A673 (cell line): ENCODE measurements at regions not wholly inside any gene's neighbourhood (a gene's known extent, or its start where the extent isn't known, plus 50 kb on each side); places are given as distances from the start of the nearest gene placed in this dataset.

Experiments used
- BruUV-seq: library from RNA; stranded (reverse); fragments of 400-500 nt; replicated peaks from 2 replicates; lab custom pipeline; 2021; lab: Mats Ljungman, UMichigan
- CTCF ChIA-PET: fragments of 300-600 bp; sonication (Branson Sonifier 250); formaldehyde crosslinking; loops from one replicate; lab custom pipeline; 2022; ENCODE audit warnings: antibody characterized with exemption; lab: Charles Lee
- POLR2A ChIA-PET: fragments of 300-600 bp; sonication (Branson Sonifier 250); formaldehyde crosslinking; loops from one replicate; lab custom pipeline; 2022; ENCODE audit warnings: antibody characterized with exemption; ENCODE audit not compliant: low non-redundant PET; lab: Charles Lee
- DNase-seq: peaks from one replicate; pipeline ENCODE4 v3.0.0-alpha.2; 2015; ENCODE audit warnings: low spot score
- H3K27ac ChIP-seq: fragments of 200-600 bp; sonication (generic); 2 replicates; pipeline ENCODE4 v1.5.1; 2016; ENCODE audit warnings: mixed run types, low read depth, mild to moderate bottlenecking, mixed read lengths, antibody characterized with exemption, low read length; ENCODE audit not compliant: poor library complexity, severe bottlenecking
- H3K27me3 ChIP-seq: fragments of 200-600 bp; sonication (generic); replicated peaks from 2 replicates; pipeline ENCODE4 v1.6.1; 2017; ENCODE audit warnings: mixed run types, low read depth, mild to moderate bottlenecking, mixed read lengths, antibody characterized with exemption, low read length; ENCODE audit not compliant: insufficient read depth, poor library complexity
- H3K36me3 ChIP-seq: fragments of 200-600 bp; sonication (generic); 2 replicates; pipeline ENCODE4 v1.6.1; 2016; ENCODE audit warnings: mixed run types, mild to moderate bottlenecking, mixed read lengths, antibody characterized with exemption, low read length; ENCODE audit not compliant: insufficient read depth, poor library complexity, severe bottlenecking
- H3K4me1 ChIP-seq: fragments of 200-600 bp; sonication (generic); 2 replicates; pipeline ENCODE4 v1.6.1; 2017; ENCODE audit warnings: mixed run types, mild to moderate bottlenecking, mixed read lengths, antibody characterized with exemption, low read length; ENCODE audit not compliant: insufficient read depth, poor library complexity, severe bottlenecking
- H3K4me3 ChIP-seq: fragments of 200-600 bp; sonication (generic); 2 replicates; pipeline ENCODE4 v1.5.1; 2016; ENCODE audit warnings: low read depth, mixed run types, mild to moderate bottlenecking, mixed read lengths, low read length; ENCODE audit not compliant: poor library complexity, severe bottlenecking
- H3K9me3 ChIP-seq: fragments of 200-600 bp; sonication (generic); 2 replicates; pipeline ENCODE4 v1.6.1; 2016; ENCODE audit warnings: mixed run types, low read depth, mild to moderate bottlenecking, mixed read lengths, antibody characterized with exemption, low read length; ENCODE audit not compliant: poor library complexity, severe bottlenecking
- EZH2 ChIP-seq: fragments of 200-600 bp; sonication (generic); IDR thresholded peaks from 2 replicates; pipeline ENCODE4 v1.6.1; 2017; ENCODE audit warnings: borderline replicate concordance, low read depth, mild to moderate bottlenecking, mixed read lengths, antibody characterized with exemption, low read length; ENCODE audit not compliant: poor library complexity, severe bottlenecking
- intact Hi-C: fragments of 100-400 bp; cut with micrococcal nuclease; formaldehyde crosslinking; loops from one replicate; pipeline ENCODE4 v1.10.0; 2022; ENCODE audit not compliant: unreplicated experiment
- TF ChIP-seq, protein P1 (sequence below): fragments of 300-800, 200-600 bp; sonication (generic); conservative IDR thresholded peaks from 2 replicates; pipeline ENCODE4 v1.5.1; 2017; ENCODE audit warnings: low read depth, mild to moderate bottlenecking, antibody characterized with exemption, low read length, moderate library complexity, mixed read lengths

DNA sequence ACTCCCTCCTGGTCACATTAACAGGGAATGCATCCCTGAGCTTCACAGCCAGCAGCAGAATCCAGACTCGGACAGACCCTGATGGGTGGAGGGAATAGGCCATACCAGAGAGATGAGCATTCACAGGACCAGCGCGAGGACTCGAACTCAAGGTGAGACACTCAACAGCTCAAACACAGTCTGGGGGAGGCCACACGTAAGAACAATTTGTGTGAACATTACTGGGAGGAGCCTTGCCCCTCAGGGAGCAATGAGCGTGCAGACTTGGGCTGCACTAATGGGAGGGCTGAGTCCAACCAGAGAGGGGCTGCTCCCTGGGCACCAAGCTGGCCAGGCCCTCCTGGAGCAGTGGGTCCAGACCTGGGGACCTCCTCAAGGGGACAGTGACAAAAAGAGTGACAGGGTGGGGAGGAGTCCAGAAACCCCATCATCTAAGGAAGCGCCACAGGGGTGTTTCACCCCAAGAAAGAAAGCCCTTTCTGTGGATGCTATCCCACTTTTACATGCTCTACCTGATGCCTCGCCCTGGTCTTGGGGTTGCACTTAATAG lies 118.4 kb downstream of the MRPL14 start:
- H3K27me3 ChIP-seq: no peaks in the 10 kb centered on the region
- no peak overlapping the region for H3K27ac ChIP-seq
- no peaks in the 10 kb centered on the region for H3K9me3 ChIP-seq
- no peaks in the 10 kb centered on the region for H3K36me3 ChIP-seq
- no peak overlapping the region for H3K4me3 ChIP-seq
- ChIA-PET CTCF (no interaction called here), POLR2A (interaction anchor here (0.6 kb wide), 1 partner anchor 168 kb away, joined by 3 read pairs; no protein-coding TSS in a partner anchor)
- peaks cover 41% of the 10 kb centered on the region for H3K4me1 ChIP-seq
- DNase-seq: no peak
- no TSS peak for BruUV-seq
- no peak for TF ChIP-seq EZH2
- TF ChIP-seq, protein P1, sequence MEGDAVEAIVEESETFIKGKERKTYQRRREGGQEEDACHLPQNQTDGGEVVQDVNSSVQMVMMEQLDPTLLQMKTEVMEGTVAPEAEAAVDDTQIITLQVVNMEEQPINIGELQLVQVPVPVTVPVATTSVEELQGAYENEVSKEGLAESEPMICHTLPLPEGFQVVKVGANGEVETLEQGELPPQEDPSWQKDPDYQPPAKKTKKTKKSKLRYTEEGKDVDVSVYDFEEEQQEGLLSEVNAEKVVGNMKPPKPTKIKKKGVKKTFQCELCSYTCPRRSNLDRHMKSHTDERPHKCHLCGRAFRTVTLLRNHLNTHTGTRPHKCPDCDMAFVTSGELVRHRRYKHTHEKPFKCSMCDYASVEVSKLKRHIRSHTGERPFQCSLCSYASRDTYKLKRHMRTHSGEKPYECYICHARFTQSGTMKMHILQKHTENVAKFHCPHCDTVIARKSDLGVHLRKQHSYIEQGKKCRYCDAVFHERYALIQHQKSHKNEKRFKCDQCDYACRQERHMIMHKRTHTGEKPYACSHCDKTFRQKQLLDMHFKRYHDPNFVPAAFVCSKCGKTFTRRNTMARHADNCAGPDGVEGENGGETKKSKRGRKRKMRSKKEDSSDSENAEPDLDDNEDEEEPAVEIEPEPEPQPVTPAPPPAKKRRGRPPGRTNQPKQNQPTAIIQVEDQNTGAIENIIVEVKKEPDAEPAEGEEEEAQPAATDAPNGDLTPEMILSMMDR: no peak
- intact Hi-C loops: no loop called here

DNA sequence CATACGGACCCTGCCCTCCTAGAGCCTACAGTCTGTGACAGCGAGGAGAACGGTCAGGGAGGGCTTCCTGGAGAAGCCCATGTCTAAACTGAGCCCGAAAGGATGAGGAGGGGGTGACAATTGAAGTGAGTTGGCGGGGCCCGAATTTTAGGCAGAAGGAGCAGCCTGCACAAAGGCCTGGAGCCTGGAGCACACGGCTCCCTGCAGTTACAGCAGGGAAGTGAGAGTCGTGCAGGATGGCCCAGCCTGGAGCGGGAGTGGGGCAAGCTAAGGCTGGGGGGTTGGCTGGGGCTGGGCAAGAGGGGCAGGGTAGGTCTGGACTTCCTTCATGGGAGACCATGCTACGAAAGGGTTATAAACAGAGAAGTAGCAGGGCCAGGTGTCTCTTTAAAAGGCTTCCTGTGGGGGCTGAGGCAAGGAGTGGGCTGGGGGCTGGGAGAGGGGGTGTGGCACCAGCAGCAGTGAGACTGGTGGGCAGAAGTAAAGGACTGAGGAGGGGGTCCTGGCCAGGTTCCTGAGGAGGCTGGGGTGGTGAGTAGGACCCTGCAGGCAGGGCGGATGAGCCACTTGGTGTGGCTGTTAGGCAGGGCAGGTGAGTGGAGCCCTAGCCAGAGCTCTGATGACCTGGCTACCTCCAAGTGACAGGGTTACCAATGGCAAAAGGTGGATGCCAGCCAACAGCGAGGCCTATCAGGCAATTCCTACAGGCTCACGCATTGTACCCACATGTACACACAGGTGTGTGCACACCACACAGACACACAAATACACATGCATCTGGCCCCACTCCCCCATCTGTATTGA lies 119.2 kb downstream of the MRPL14 start:
- intact Hi-C loops: no loop called here
- TF ChIP-seq EZH2: no peak
- TF ChIP-seq, protein P1: no peak
- Histone ChIP-seq H3K9me3 (no peaks in the 10 kb centered on the region), H3K27me3 (no peaks in the 10 kb centered on the region), H3K36me3 (no peaks in the 10 kb centered on the region), H3K4me3 (no peak overlapping the region), H3K27ac (peak overlapping the region; percentile 11), H3K4me1 (peaks cover 50% of the 10 kb centered on the region)
- CTCF ChIA-PET: no interaction called here
- no TSS peak for BruUV-seq
- no peak for DNase-seq
- POLR2A ChIA-PET: interaction anchor here (0.6 kb wide), 1 partner anchor 167 kb away, joined by 3 read pairs; no protein-coding TSS in a partner anchor

DNA sequence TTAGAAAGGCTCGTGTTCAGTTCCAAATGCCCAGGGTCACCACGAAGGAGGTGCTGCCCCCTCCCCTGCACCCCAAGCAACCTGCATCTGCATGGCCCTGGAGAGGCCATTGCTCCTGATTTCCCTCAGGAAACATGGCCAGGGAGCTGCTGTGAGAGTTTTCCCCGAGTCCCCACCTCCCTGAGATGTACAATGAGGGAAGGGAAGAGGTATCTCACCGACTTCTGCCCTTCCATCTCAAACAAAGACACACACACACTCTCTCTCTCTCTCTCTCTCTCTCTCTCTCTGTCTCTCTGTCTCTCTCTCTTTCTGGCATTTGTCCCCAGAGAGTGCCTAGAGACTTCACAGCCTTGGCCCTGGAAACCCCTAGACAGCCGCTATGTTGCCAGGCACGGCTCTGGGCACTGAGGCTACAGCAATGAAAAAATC lies 120.4 kb downstream of the MRPL14 start:
- CTCF ChIA-PET: no interaction called here
- Histone ChIP-seq H3K4me1 (peaks cover 61% of the 10 kb centered on the region), H3K36me3 (no peaks in the 10 kb centered on the region), H3K4me3 (no peak overlapping the region), H3K9me3 (no peaks in the 10 kb centered on the region), H3K27me3 (no peaks in the 10 kb centered on the region), H3K27ac (peak overlapping the region; percentile 92)
- no TSS peak for BruUV-seq
- TF ChIP-seq EZH2: no peak
- TF ChIP-seq, protein P1: no peak
- no peak for DNase-seq
- intact Hi-C loops: no loop called here
- POLR2A ChIA-PET: no interaction called here
